DND-41 (cell line): ENCODE measurements at regions not wholly inside any gene's neighbourhood (a gene's known extent, or its start where the extent isn't known, plus 50 kb on each side); places are given as distances from the start of the nearest gene placed in this dataset.

Experiments used
- ATAC-seq: fragments of 200-7000 bp; cut with Tn5 transposase; 3 replicates; pipeline ENCODE4 v1.9.1; 2021; ENCODE audit warnings: low read depth; ENCODE audit not compliant: insufficient read depth
- DNase-seq: peaks from one replicate; pipeline ENCODE4 v3.0.0-alpha.2; 2020
- H2AFZ ChIP-seq: 2 replicates; pipeline ENCODE4 v1.6.0; 2012; ENCODE audit warnings: low read depth, low read length
- H3K27ac ChIP-seq: 2 replicates; pipeline ENCODE4 v1.5.1; 2012; ENCODE audit warnings: low read length, inconsistent platforms
- H3K27me3 ChIP-seq: fragments of 200-600 bp; sonication (generic); 2 replicates; pipeline ENCODE4 v1.6.0; 2012; ENCODE audit warnings: low read length, mild to moderate bottlenecking, inconsistent platforms; ENCODE audit not compliant: insufficient read depth, poor library complexity
- H3K36me3 ChIP-seq: 2 replicates; pipeline ENCODE4 v1.5.1; 2012; ENCODE audit warnings: low read length, inconsistent platforms; ENCODE audit not compliant: insufficient read depth
- H3K4me1 ChIP-seq: 2 replicates; pipeline ENCODE4 v1.5.1; 2012; ENCODE audit warnings: mild to moderate bottlenecking, low read length; ENCODE audit not compliant: insufficient read depth
- H3K4me2 ChIP-seq: 2 replicates; pipeline ENCODE4 v1.6.0; 2012; ENCODE audit warnings: mild to moderate bottlenecking, moderate library complexity, low read length, inconsistent platforms; ENCODE audit not compliant: insufficient read depth
- H3K4me3 ChIP-seq, 2 experiments: fragments of 200-600 bp in 1 of 2; shearing (Covaris generic) in 1 of 2; 2 replicates each; pipeline ENCODE4 v1.5.1; 2012 to 2016; ENCODE audit warnings: inconsistent platforms in 2 of 2, low read length in 2 of 2, mild to moderate bottlenecking in 2 of 2, low read depth in 1 of 2, moderate library complexity in 1 of 2
- H3K79me2 ChIP-seq: 2 replicates; pipeline ENCODE4 v1.6.0; 2012; ENCODE audit warnings: low read length, inconsistent platforms; ENCODE audit not compliant: insufficient read depth
- H3K9ac ChIP-seq: 2 replicates; pipeline ENCODE4 v1.6.0; 2012; ENCODE audit warnings: low read depth, mild to moderate bottlenecking, inconsistent platforms, low read length, moderate library complexity
- H3K9me3 ChIP-seq: 2 replicates; pipeline ENCODE4 v1.5.1; 2012; ENCODE audit warnings: low read length, moderate library complexity, mild to moderate bottlenecking, inconsistent platforms; ENCODE audit not compliant: insufficient read depth, severe bottlenecking
- H4K20me1 ChIP-seq: 2 replicates; pipeline ENCODE4 v1.6.0; 2012; ENCODE audit warnings: low read length; ENCODE audit not compliant: insufficient read depth
- EZH2 ChIP-seq: IDR thresholded peaks from 3 replicates; pipeline ENCODE4 v1.6.1; 2012; ENCODE audit warnings: borderline replicate concordance, low read depth, mild to moderate bottlenecking, moderate library complexity, low read length, inconsistent platforms; ENCODE audit not compliant: severe bottlenecking
- TF ChIP-seq, protein P1 (sequence below): IDR thresholded peaks from 2 replicates; pipeline ENCODE4 v1.5.1; 2012; ENCODE audit warnings: borderline replicate concordance, low read length, moderate library complexity, mild to moderate bottlenecking; ENCODE audit not compliant: poor library complexity, severe bottlenecking; ENCODE audit errors: extremely low read depth

DNA sequence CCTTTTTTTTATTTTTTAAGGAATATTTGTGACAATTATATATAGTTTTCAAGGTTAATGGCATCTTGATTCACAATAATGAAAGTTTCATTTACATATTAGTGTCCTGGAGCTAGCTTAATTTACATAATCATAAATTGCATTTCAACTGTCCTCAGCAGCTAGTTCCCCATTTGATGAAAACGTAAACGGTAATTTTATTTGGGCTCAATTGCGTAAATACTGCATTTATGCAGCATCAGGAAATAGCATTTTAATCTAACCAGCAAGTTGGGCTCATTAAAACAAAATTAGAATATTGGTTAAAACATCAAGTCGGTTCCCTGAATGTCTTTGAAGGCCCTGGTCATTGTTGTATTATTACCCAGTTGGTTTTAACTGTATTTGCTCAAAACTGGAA, 136.8 kb upstream of the CDH5 start:
- no peaks in the 10 kb centered on the region for H3K9me3 ChIP-seq
- H3K27me3 ChIP-seq: peaks cover 2% of the 10 kb centered on the region
- TF ChIP-seq, protein P1, sequence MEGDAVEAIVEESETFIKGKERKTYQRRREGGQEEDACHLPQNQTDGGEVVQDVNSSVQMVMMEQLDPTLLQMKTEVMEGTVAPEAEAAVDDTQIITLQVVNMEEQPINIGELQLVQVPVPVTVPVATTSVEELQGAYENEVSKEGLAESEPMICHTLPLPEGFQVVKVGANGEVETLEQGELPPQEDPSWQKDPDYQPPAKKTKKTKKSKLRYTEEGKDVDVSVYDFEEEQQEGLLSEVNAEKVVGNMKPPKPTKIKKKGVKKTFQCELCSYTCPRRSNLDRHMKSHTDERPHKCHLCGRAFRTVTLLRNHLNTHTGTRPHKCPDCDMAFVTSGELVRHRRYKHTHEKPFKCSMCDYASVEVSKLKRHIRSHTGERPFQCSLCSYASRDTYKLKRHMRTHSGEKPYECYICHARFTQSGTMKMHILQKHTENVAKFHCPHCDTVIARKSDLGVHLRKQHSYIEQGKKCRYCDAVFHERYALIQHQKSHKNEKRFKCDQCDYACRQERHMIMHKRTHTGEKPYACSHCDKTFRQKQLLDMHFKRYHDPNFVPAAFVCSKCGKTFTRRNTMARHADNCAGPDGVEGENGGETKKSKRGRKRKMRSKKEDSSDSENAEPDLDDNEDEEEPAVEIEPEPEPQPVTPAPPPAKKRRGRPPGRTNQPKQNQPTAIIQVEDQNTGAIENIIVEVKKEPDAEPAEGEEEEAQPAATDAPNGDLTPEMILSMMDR: no peak
- TF ChIP-seq EZH2: no peak
- H3K9ac ChIP-seq: no peak overlapping the region
- no peak overlapping the region for H3K4me2 ChIP-seq
- H2AFZ ChIP-seq: no peak overlapping the region
- H3K4me1 ChIP-seq: peaks cover 16% of the 10 kb centered on the region
- no peaks in the 10 kb centered on the region for H3K79me2 ChIP-seq
- DNase-seq (no peak), ATAC-seq (no peak)
- no peaks in the 10 kb centered on the region for H3K36me3 ChIP-seq
- H4K20me1 ChIP-seq: no peaks in the 10 kb centered on the region
- no peak overlapping the region for H3K27ac ChIP-seq
- H3K4me3 ChIP-seq: no peak overlapping the region

DNA sequence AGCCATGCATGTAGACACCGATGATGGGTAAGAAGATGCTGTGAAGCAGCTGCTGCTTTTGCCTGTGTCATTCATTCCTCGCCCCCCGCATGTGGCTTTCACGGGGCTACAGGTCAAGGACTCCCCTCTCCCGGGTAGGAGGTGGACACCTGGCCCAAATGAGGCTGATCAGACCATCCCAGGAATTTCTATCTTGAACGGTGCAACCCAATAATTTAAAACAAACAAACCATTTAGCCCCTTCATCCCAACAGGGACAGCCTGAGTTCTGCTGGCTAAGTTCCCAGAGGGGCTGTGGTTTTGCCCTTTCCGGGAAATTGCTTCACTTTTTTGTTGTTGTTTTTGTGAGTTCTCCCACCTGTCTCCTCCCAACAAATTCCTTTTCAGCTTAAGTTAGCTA, 137.7 kb upstream of the CDH5 start:
- peak; percentile 43 for DNase-seq
- ATAC-seq: peak; percentile 54; the same call in 2 of the 3 replicates

DNA sequence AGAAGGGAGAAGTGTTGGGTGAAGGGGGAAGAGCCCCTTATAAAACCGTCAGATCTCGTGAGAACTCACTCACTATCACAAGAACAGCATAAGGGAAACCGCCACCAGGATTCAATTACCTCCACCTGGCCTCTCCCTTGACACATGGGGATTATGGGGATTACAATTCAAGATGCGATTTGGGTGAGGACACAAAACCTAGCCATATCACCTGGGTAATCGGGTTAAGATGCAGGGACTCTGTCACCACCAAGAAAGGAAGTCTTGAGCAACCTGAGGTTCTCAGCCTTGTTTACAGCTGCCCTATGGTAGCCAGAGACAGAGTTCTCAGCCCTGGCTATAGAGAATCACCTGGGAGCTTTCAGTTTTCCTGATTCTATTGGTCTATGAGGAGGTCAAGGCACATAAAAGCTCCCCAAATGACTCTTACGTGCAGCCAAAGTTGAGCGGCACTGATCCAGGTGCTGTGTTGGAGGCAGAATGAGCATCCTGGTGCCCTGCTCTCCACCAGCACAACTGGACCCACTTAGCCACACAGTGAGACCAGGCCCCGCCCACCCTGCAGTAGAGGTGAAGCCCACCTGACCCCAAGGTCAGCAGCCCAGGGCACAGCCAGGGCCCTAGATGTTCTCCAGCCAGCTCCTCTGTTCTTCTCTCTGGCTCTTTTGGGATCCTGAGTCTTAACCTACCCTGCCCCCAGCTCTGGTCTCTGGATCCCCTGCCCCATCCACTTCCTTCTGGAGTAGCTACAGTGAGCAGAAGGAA, 138.5 kb upstream of the CDH5 start:
- TF ChIP-seq, protein P1: no peak
- no peak for TF ChIP-seq EZH2
- Histone ChIP-seq H3K36me3 (no peaks in the 10 kb centered on the region), H3K4me3 (no peak overlapping the region), H3K27me3 (peaks cover 2% of the 10 kb centered on the region), H3K79me2 (no peaks in the 10 kb centered on the region), H3K9me3 (no peaks in the 10 kb centered on the region), H3K9ac (no peak overlapping the region), H4K20me1 (no peaks in the 10 kb centered on the region), H3K4me1 (peaks cover 16% of the 10 kb centered on the region), H2AFZ (no peak overlapping the region), H3K27ac (no peak overlapping the region), H3K4me2 (no peak overlapping the region)
- DNase-seq (no peak), ATAC-seq (no peak)

More for the DNA sequence above, 137.7 kb upstream of the CDH5 start:
- no peak overlapping the region for H3K27ac ChIP-seq
- TF ChIP-seq, protein P1: no peak
- TF ChIP-seq EZH2: no peak
- H3K9ac ChIP-seq: no peak overlapping the region
- no peak overlapping the region for H3K4me2 ChIP-seq
- H3K4me1 ChIP-seq: peaks cover 16% of the 10 kb centered on the region
- no peaks in the 10 kb centered on the region for H3K9me3 ChIP-seq
- H2AFZ ChIP-seq: no peak overlapping the region
- H3K4me3 ChIP-seq: no peak overlapping the region
- no peaks in the 10 kb centered on the region for H3K36me3 ChIP-seq
- peaks cover 2% of the 10 kb centered on the region for H3K27me3 ChIP-seq
- H3K79me2 ChIP-seq: no peaks in the 10 kb centered on the region
- H4K20me1 ChIP-seq: no peaks in the 10 kb centered on the region
